K562 (cell line): ENCODE measurements at regions not wholly inside any gene's neighbourhood (a gene's known extent, or its start where the extent isn't known, plus 50 kb on each side); places are given as distances from the start of the nearest gene placed in this dataset.

Source experiments
- ATAC-seq: fragments of 200-7000 bp; cut with Tn5 transposase; 3 replicates; pipeline ENCODE4 v1.9.1; 2020; ENCODE audit warnings: moderate library complexity
- BruUV-seq: library from RNA; stranded (reverse); fragments of 400-500 nt; replicated peaks from 2 replicates; lab custom pipeline; 2021; lab: Mats Ljungman, UMichigan
- CTCF ChIA-PET: fragments of 300-600 bp; formaldehyde crosslinking; extraction: SDS; loops from one replicate; lab custom pipeline; 2021; ENCODE audit warnings: low intra/inter-chr PET ratio; lab: Yijun Ruan, JAX
- POLR2A ChIA-PET: fragments of 300-600, 350-650 bp; sonication (Branson Sonifier 250); formaldehyde crosslinking; extraction: SDS; loops from one replicate; lab custom pipeline; 2021; ENCODE audit warnings: antibody characterized with exemption, inconsistent platforms; lab: Yijun Ruan, JAX
- DNase-seq, 4 experiments: peaks; one replicate each; pipeline versions ENCODE4 v3.0.0 to v3.0.0-alpha.2; 2011 to 2018; ENCODE audit warnings: low spot score in 3 of 4, mixed read lengths in 3 of 4; ENCODE audit errors: extremely low read depth in 1 of 4
- FAIRE-seq: peaks from 2 replicates; lab custom pipeline; 2011; peaks lifted over from hg19 to GRCh38; lab: Jason Lieb, UNC
- H2AFZ ChIP-seq: 2 replicates; pipeline ENCODE4 v1.6.0; 2011; ENCODE audit warnings: low read depth, low read length, control low read depth, inconsistent platforms
- H3K27ac ChIP-seq: fragments of 200-600 bp; 3 replicates; pipeline ENCODE4 v1.8.0; 2011; ENCODE audit warnings: low read depth, mild to moderate bottlenecking, control low read depth, inconsistent platforms, low read length, moderate library complexity, mixed read lengths; ENCODE audit errors: extremely low read depth
- H3K27me3 ChIP-seq, 2 experiments: fragments of 300-600 bp in 1 of 2; 2 replicates in 1 of 2; 3 replicates in 1 of 2; pipeline versions ENCODE4 v1.6.0 to v1.8.0; 2011; ENCODE audit warnings: inconsistent platforms in 2 of 2, low read length in 2 of 2, mild to moderate bottlenecking in 1 of 2, mixed read lengths in 1 of 2, moderate library complexity in 1 of 2; ENCODE audit not compliant: control insufficient read depth in 2 of 2, insufficient read depth in 2 of 2
- H3K36me3 ChIP-seq: fragments of 300-600 bp; 3 replicates; pipeline ENCODE4 v1.8.0; 2011; ENCODE audit warnings: mild to moderate bottlenecking, low read length, inconsistent platforms; ENCODE audit not compliant: control insufficient read depth, insufficient read depth
- H3K4me1 ChIP-seq, 2 experiments: fragments of 200-600 bp in 1 of 2; replicated peaks in 1 of 2; 2 replicates in 1 of 2; 3 replicates in 1 of 2; pipeline versions ENCODE4 v1.5.1 to v1.8.0; 2011; ENCODE audit warnings: inconsistent platforms in 2 of 2, low read length in 2 of 2, mild to moderate bottlenecking in 1 of 2, mixed read lengths in 1 of 2, moderate library complexity in 1 of 2; ENCODE audit not compliant: control insufficient read depth in 2 of 2, insufficient read depth in 2 of 2
- H3K4me2 ChIP-seq: 2 replicates; pipeline ENCODE4 v1.6.1; 2011; ENCODE audit warnings: low read length, control low read depth, inconsistent platforms, mixed read lengths; ENCODE audit not compliant: insufficient read depth
- H3K4me3 ChIP-seq: fragments of 200-600 bp; sonication (generic), shearing (Covaris generic); 2 replicates; pipeline ENCODE4 v1.5.1; 2016; ENCODE audit warnings: control low read depth, inconsistent platforms
- H3K79me2 ChIP-seq: fragments of 200-600 bp; 3 replicates; pipeline ENCODE4 v1.8.0; 2011; ENCODE audit warnings: low read length, inconsistent platforms; ENCODE audit not compliant: control insufficient read depth, insufficient read depth
- H3K9ac ChIP-seq, 2 experiments: 2 replicates each; pipeline versions ENCODE4 v1.6.0 to v1.6.1; 2011; ENCODE audit warnings: low read depth in 2 of 2, low read length in 2 of 2, control low read depth in 1 of 2, inconsistent platforms in 1 of 2, mild to moderate bottlenecking in 1 of 2, mixed read lengths in 1 of 2; ENCODE audit not compliant: insufficient read depth in 1 of 2
- H3K9me1 ChIP-seq: one replicate; pipeline ENCODE4 v1.6.0; 2011; ENCODE audit warnings: inconsistent platforms, mild to moderate bottlenecking, low read length, moderate library complexity; ENCODE audit not compliant: control insufficient read depth, insufficient read depth
- H3K9me3 ChIP-seq: replicated peaks from 2 replicates; pipeline ENCODE4 v1.5.1; 2011; ENCODE audit warnings: low read depth, low read length, inconsistent platforms; ENCODE audit not compliant: control insufficient read depth, insufficient read depth
- H4K20me1 ChIP-seq: replicated peaks from 2 replicates; pipeline ENCODE4 v1.6.1; 2011; ENCODE audit warnings: low read length, inconsistent platforms, mixed read lengths; ENCODE audit not compliant: control insufficient read depth, insufficient read depth
- CAMTA2 ChIP-seq: fragments of 250-450 bp; sonication (Bioruptor Pico); conservative IDR thresholded peaks from 2 replicates; pipeline ENCODE4 v1.5.1; 2022
- HNRNPK ChIP-seq: fragments of 200-400 bp; formaldehyde crosslinking; IDR thresholded peaks from one replicate; pipeline ENCODE4 v1.6.1; 2018; ENCODE audit warnings: mild to moderate bottlenecking, low read depth, low read length; ENCODE audit not compliant: poor library complexity, severe bottlenecking
- MLLT1 ChIP-seq, 2 experiments: fragments of 450-650 bp; IDR thresholded peaks; 2 replicates each; pipeline ENCODE4 v1.6.1; 2016
- NKRF ChIP-seq: fragments of 450-650 bp; IDR thresholded peaks from 2 replicates; pipeline ENCODE4 v1.6.1; 2016; ENCODE audit warnings: borderline replicate concordance
- XRCC3 ChIP-seq: fragments of 450-650 bp; IDR thresholded peaks from 2 replicates; pipeline ENCODE4 v1.6.1; 2017; ENCODE audit warnings: mild to moderate bottlenecking, moderate library complexity
- ZNF146 ChIP-seq: IDR thresholded peaks from one replicate; pipeline ENCODE4 v1.6.1; 2018; ENCODE audit warnings: missing compliant biosample characterization; ENCODE audit not compliant: unreplicated experiment
- ZNF224 ChIP-seq: sonication (generic); formaldehyde crosslinking; IDR thresholded peaks from 2 replicates; pipeline ENCODE4 v1.8.0; 2022; ENCODE audit warnings: mild to moderate bottlenecking, missing genetic modification reagents
- ZNF561 ChIP-seq: fragments of 450-650 bp; formaldehyde crosslinking; conservative IDR thresholded peaks from 2 replicates; pipeline ENCODE4 v1.4.0; 2020; ENCODE audit warnings: mild to moderate bottlenecking, moderate library complexity
- ZNF589 ChIP-seq: fragments of 200-800 bp; sonication (Bioruptor generic); IDR thresholded peaks from 2 replicates; pipeline ENCODE4 v1.6.1; 2016; ENCODE audit warnings: low read depth, missing genetic modification characterization, missing compliant biosample characterization
- WGBS: fragments of 100-300 bp; shearing (Covaris generic); methylation state at CpG from one replicate; pipeline ENCODE4 v1.1.6; 2016; ENCODE audit warnings: low coverage, mixed read lengths; ENCODE audit not compliant: insufficient coverage; ENCODE audit errors: missing lambda C conversion rate; 5-methylcytosine and 5-hydroxymethylcytosine counted together
- in situ Hi-C: fragments of 300-500 bp; cut with MboI; formaldehyde crosslinking; loops from 4 replicates; pipeline ENCODE4 v1.15.0; 2018; ENCODE audit warnings: inconsistent platforms, mixed read lengths
- intact Hi-C: fragments of 100-400 bp; cut with micrococcal nuclease; formaldehyde crosslinking; loops from 2 replicates; pipeline ENCODE4 v1.14.2; 2022

GRCh38 chrX:115713460-115713859 is 152.5 kb downstream of the PLS3 start:
- no peak overlapping the region for H2AFZ ChIP-seq
- H3K36me3 ChIP-seq = no peaks in the 10 kb centered on the region
- no peaks in the 10 kb centered on the region for H3K27me3 ChIP-seq
- no peak overlapping the region for H3K4me3 ChIP-seq
- no peaks in the 10 kb centered on the region for H3K9me1 ChIP-seq
- POLR2A ChIA-PET = interaction anchor here (0.6 kb wide), 1 partner anchor 23 kb away, joined by 3 read pairs; no protein-coding TSS in a partner anchor
- H3K79me2 ChIP-seq = no peaks in the 10 kb centered on the region
- no peak overlapping the region for H3K4me2 ChIP-seq
- H3K4me1 ChIP-seq = no peaks in the 10 kb centered on the region
- 0% methylated on average over 1 of the region's 1 CpG for WGBS
- H4K20me1 ChIP-seq = no peaks in the 10 kb centered on the region
- no peak for FAIRE-seq
- CTCF ChIA-PET = no interaction called here
- no peak overlapping the region for H3K9ac ChIP-seq
- no peak overlapping the region for H3K27ac ChIP-seq
- no peak for ATAC-seq
- H3K9me3 ChIP-seq = no peaks in the 10 kb centered on the region
- DNase-seq = no peak
- intact Hi-C loops = no loop called here
- TF ChIP-seq MLLT1 (IDR thresholded peaks at IDR 0.05) (no peak), ZNF561 (no peak), NKRF (no peak), HNRNPK (no peak), ZNF146 (CRISPR knock-in tag) (no peak), CAMTA2 (no peak), ZNF589 (CRISPR knock-in tag) (no peak), XRCC3 (no peak), ZNF224 (CRISPR knock-in tag) (no peak)
- BruUV-seq = no TSS peak
- in situ Hi-C loops = no loop called here
